Bone marrow (tissue), 2 donors: ENCODE measurements at regions not wholly inside any gene's neighbourhood (a gene's known extent, or its start where the extent isn't known, plus 50 kb on each side); places are given as distances from the start of the nearest gene placed in this dataset.

Source experiments
- DNase-seq, 2 donors: peaks; one replicate each; lab custom pipeline; 2025; lab: John Stamatoyannopoulos, UW

DNA sequence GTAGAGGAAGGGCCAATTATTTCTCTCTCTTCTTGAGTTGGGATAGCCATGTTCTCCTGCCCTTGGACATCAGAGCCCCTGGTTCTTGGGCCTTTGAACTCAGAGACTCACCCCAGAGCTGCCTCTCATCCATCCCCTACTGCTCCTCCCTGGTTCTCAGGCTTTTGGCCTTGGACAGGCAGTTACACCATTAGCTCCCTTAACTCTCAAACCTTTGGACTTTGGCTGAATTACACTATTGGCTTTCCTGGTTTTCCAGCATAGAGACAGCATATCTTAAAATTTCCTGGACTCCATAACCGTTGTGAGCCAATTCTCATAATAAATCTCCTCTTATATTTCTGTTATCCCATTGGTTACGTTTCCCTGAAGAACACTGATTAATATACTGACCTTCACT lies 63.7 kb upstream of the CHL1 start:
- no peak for DNase-seq

DNA sequence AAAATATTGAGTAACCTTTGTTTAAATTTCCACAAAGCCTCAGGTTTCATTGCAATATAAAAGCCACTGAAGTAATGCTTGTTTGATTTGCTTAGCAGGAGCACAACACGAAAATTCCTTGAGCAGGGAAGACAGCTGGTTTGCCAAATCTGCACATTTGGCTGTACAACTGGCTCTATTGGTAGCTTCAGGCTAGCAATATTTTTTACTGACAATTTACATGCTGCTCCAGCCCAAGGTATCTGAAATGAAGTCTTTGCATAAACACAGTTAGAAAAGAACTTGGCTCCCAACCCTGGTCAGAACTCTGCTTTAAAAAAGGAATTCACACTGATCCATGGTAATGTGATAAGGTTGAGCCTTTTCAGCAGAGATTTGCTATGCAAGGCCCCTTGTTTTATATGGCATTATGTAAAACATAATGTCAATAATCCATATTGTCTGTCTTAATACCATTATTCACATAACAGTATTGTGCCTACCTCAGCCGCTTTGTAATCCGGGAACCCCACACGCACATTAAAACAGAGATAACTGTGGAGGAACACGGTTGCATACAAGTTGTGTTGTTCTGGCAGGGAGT lies 55.7 kb upstream of the CHL1 start:
- no peak for DNase-seq
